Gastroesophageal sphincter (tissue), 4 donors: ENCODE measurements at regions not wholly inside any gene's neighbourhood (a gene's known extent, or its start where the extent isn't known, plus 50 kb on each side); places are given as distances from the start of the nearest gene placed in this dataset.

Experiments
- ATAC-seq: fragments of 150-250 bp; one replicate; pipeline ENCODE4 v1.9.1; 2016; ENCODE audit warnings: mild to moderate bottlenecking, moderate library complexity
- H3K27ac ChIP-seq, 4 donors: fragments of 200-600 bp; sonication (generic) in 3 of 4; 1 replicate in 3 of 4; 2 replicates in 1 of 4; pipeline ENCODE4 v1.5.1; 2016 to 2019
- H3K27me3 ChIP-seq: fragments of 200-600 bp; sonication (generic); one replicate; pipeline ENCODE4 v1.5.1; 2019
- H3K36me3 ChIP-seq, 2 donors: fragments of 200-600 bp; sonication (generic); one replicate each; pipeline ENCODE4 v1.5.1; 2019; ENCODE audit warnings: control low read depth in 1 of 2
- H3K4me1 ChIP-seq, 3 donors: fragments of 200-600 bp; sonication (generic); 1 replicate in 2 of 3; 2 replicates in 1 of 3; pipeline ENCODE4 v1.5.1; 2016 to 2019; ENCODE audit warnings: control low read depth in 2 of 3
- H3K4me3 ChIP-seq, 2 donors: fragments of 200-600 bp; sonication (generic); one replicate each; pipeline ENCODE4 v1.5.1; 2019; ENCODE audit warnings: mild to moderate bottlenecking in 1 of 2, moderate library complexity in 1 of 2
- H3K9me3 ChIP-seq, 3 donors: fragments of 200-600 bp; sonication (generic); one replicate each; pipeline ENCODE4 v1.5.1; 2017 to 2019; ENCODE audit warnings: control low read depth in 2 of 3
- CTCF ChIP-seq, 4 experiments: fragments of 200-600 bp in 2 of 4; fragments of 450-650 bp in 2 of 4; sonication (generic) in 1 of 4; IDR thresholded peaks; one replicate each; pipeline ENCODE4 v1.5.1; 2017 to 2019; ENCODE audit warnings: antibody characterized with exemption in 4 of 4, mild to moderate bottlenecking in 2 of 4, moderate library complexity in 2 of 4
- EP300 ChIP-seq: sonication (generic); formaldehyde crosslinking; IDR thresholded peaks from one replicate; pipeline ENCODE4 v1.6.1; 2017; ENCODE audit warnings: antibody characterized with exemption, mild to moderate bottlenecking
- POLR2A ChIP-seq, 2 donors: fragments of 450-650 bp; IDR thresholded peaks; one replicate each; pipeline ENCODE4 v1.6.1; 2017; ENCODE audit warnings: antibody characterized with exemption in 2 of 2, mild to moderate bottlenecking in 2 of 2, moderate library complexity in 1 of 2
- POLR2AphosphoS5 ChIP-seq: sonication (generic); formaldehyde crosslinking; IDR thresholded peaks from one replicate; pipeline ENCODE4 v1.6.1; 2017; ENCODE audit warnings: antibody characterized with exemption
- WGBS, 2 donors: methylation state at CpG; one replicate each; pipeline ENCODE4 v1.1.5; 2018; ENCODE audit warnings: low coverage in 1 of 2; 5-methylcytosine and 5-hydroxymethylcytosine counted together

DNA sequence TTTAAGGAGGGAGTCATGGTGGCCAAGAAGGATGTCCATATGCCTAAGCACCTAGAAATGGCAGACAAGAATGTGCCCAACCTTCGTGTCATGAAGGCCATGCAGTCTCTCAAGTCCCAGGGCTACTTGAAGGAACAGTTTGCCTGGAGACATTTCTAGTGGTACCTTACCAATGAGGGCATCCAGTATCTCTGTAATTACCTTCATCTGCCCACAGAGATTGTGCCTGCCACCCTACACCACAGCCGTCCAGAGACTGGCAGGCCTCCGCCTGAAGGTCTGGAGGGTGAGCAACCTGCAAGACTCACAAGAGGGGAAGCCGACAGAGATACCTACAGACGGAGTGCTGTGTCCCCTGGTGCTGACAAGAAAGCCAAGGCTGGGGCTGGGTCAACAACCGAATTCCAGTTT, 115.0 kb downstream of the HFE start:
- Histone ChIP-seq H3K27ac (no peak overlapping the region), H3K27me3 (peaks cover 5% of the 10 kb centered on the region), H3K36me3 (no peaks in the 10 kb centered on the region), H3K9me3 (no peaks in the 10 kb centered on the region), H3K4me3 (no peak overlapping the region), H3K4me1 (peaks cover 0 to 40% (median 0%) of the 10 kb centered on the region in 3 donors)
- TF ChIP-seq POLR2AphosphoS5 (no peak), CTCF (IDR thresholded peaks at IDR 0.05) (no peak), EP300 (no peak), POLR2A (IDR thresholded peaks at IDR 0.05) (no peak)
- 70 to 100% methylated on average over 1 to 3 of the region's 6 CpGs for WGBS, 2 donors
- no peak for ATAC-seq

DNA sequence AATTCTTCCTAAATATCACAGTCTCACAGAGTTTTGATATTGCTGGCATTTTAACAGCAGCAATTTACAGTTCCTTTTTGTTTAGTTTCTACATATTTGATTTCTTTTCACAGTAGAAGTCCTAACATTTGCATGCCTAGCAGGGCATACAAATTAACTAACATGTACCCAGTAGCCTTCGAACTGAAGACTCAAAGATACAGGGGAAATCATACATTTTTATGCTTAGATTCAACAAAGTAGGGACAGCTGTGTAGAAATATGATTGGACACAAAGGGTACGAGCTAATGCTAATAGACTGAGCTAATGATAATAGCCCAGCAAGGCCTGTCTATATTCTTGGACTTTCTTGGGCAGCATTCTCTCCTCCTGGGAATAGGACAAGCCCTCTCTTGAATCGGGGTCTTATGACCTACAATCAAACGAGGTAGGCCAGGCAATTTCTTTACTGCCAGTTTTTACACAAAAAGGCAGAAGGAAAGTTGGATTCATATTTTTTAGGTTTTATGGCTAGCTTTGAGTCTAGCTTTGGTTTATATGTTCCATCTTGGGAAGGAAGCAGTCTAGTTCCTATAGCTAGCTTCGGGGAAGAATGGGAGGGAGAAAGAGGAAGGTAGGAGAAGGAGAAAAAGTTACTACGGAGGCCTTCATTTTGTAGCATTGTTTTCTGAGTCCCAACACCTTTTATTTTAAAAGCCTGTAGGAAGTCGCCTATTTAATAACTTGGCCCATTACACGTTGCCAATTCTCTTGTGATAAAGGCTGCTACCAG, 115.8 kb downstream of the HFE start:
- peaks cover 5% of the 10 kb centered on the region for H3K27me3 ChIP-seq
- no peaks in the 10 kb centered on the region for H3K9me3 ChIP-seq
- no peak for TF ChIP-seq POLR2AphosphoS5
- no peak for TF ChIP-seq CTCF (IDR thresholded peaks at IDR 0.05)
- TF ChIP-seq POLR2A (IDR thresholded peaks at IDR 0.05) = no peak
- no peak for TF ChIP-seq EP300
- H3K27ac ChIP-seq = peak overlapping the region in 1 of 4 donors; percentile 98
- no peaks in the 10 kb centered on the region for H3K36me3 ChIP-seq
- peaks cover 0 to 39% (median 0%) of the 10 kb centered on the region in 3 donors for H3K4me1 ChIP-seq
- H3K4me3 ChIP-seq = no peak overlapping the region
- WGBS, 2 donors = 66 to 71% methylated on average over 6 to 8 of the region's 8 CpGs
- ATAC-seq = no peak

DNA sequence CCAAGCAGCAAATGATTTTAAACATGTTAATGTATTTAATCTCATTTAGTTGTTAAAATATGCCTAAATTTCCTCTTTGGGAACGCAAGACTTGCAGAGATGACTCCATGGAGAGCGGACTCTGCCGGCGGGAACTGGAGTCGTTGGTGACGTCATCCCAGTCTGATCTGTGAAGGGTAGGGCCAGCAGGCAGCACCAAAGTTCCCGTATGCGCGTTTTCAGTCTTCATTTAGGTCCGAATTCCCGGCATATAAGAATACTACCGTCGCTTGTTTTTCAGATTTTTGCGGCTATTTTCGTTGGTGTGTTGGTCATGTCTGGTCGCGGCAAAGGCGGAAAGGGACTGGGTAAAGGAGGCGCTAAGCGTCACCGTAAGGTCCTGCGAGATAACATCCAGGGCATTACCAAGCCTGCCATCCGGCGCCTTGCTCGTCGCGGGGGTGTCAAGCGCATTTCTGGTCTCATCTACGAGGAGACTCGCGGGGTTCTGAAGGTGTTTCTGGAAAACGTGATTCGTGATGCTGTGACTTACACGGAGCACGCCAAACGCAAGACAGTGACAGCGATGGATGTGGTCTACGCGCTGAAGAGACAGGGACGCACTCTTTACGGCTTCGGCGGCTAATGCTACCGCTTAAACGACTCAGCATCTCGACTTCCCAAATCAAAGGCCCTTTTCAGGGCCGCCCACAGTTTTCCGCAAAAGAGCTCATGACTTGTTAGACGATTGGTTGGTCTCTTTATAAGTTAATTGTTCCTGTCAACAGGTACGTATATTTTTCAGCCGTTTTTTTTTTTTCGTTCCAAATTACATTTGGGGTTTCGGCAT, 117.3 kb downstream of the HFE start:
- no peaks in the 10 kb centered on the region for H3K9me3 ChIP-seq
- H3K4me1 ChIP-seq = peaks cover 0 to 33% (median 0%) of the 10 kb centered on the region in 3 donors
- peak; percentile 93 for ATAC-seq
- TF ChIP-seq POLR2AphosphoS5 (peak; percentile 99), POLR2A (IDR thresholded peaks at IDR 0.05) (peak; percentile 97 to 99), EP300 (no peak), CTCF (IDR thresholded peaks at IDR 0.05) (peak; percentile 22 to 57 (median 45))
- peak overlapping the region; percentile 62 to 76 for H3K4me3 ChIP-seq
- peaks cover 5% of the 10 kb centered on the region for H3K27me3 ChIP-seq
- WGBS, 2 donors = 0 to 2% methylated on average over 23 to 25 of the region's 53 CpGs
- H3K27ac ChIP-seq = peak overlapping the region; percentile 90 to 98 (median 95)
- H3K36me3 ChIP-seq = no peaks in the 10 kb centered on the region

DNA sequence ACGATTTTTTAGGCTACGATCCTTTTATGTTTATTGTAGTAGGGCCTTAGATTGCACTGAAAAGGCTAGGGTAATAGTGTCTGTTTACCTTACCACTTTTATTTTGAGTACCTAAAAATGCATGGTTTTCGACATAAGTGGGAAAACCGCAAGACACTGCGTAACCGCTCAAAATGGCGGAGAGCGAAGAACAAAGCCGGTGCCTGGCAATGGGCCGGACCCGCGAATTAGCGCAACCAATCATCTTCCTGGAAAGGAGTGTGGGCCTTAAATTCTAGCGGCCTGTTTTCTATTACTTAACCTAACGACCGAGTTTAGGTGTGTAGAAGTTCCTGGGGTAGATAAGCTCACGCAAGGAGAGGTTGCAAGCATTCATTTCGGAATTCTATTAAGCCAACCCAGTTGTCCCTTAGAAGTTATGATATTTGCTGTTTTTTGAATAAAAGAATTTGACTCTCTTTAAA, 118.0 kb downstream of the HFE start:
- Histone ChIP-seq H3K27me3 (peaks cover 5% of the 10 kb centered on the region), H3K4me3 (peak overlapping the region; percentile 62 to 76), H3K36me3 (no peaks in the 10 kb centered on the region), H3K4me1 (peaks cover 0 to 27% (median 0%) of the 10 kb centered on the region in 3 donors), H3K27ac (peak overlapping the region; percentile 90 to 98 (median 95)), H3K9me3 (no peaks in the 10 kb centered on the region)
- TF ChIP-seq EP300 = no peak
- peak; percentile 76 for TF ChIP-seq POLR2AphosphoS5
- TF ChIP-seq POLR2A (IDR thresholded peaks at IDR 0.05) = peak; percentile 42 to 45
- WGBS, 2 donors = 2 to 5% methylated on average over 4 to 18 of the region's 18 CpGs
- ATAC-seq = peak; percentile 73
